Neuronal stem cell (in vitro differentiated cells): ENCODE measurements at regions not wholly inside any gene's neighbourhood (a gene's known extent, or its start where the extent isn't known, plus 50 kb on each side); places are given as distances from the start of the nearest gene placed in this dataset.

ENCODE experiments used
- DNase-seq: peaks from one replicate; pipeline ENCODE4 v3.0.0-alpha.2; 2013; ENCODE audit warnings: low spot score
- H2AFZ ChIP-seq: one replicate; pipeline ENCODE4 v1.6.1; 2013; ENCODE audit warnings: mild to moderate bottlenecking, low read length, inconsistent platforms
- H2AK5ac ChIP-seq: 2 replicates; pipeline ENCODE4 v1.6.1; 2013; ENCODE audit warnings: low read depth, mild to moderate bottlenecking, inconsistent platforms, low read length, moderate library complexity, mixed read lengths
- H2BK120ac ChIP-seq: 2 replicates; pipeline ENCODE4 v1.6.1; 2013; ENCODE audit warnings: low read depth, mild to moderate bottlenecking, inconsistent platforms, low read length, moderate library complexity, mixed read lengths
- H2BK12ac ChIP-seq: one replicate; pipeline ENCODE4 v1.6.1; 2013; ENCODE audit warnings: low read length, inconsistent platforms
- H2BK15ac ChIP-seq: 2 replicates; pipeline ENCODE4 v1.6.1; 2013; ENCODE audit warnings: mild to moderate bottlenecking, low read length, inconsistent platforms, mixed read lengths
- H2BK5ac ChIP-seq: one replicate; pipeline ENCODE4 v1.6.1; 2013; ENCODE audit warnings: inconsistent platforms, mild to moderate bottlenecking, low read length, moderate library complexity
- H3K14ac ChIP-seq: one replicate; pipeline ENCODE4 v1.6.1; 2013; ENCODE audit warnings: low read length, inconsistent platforms
- H3K18ac ChIP-seq: 2 replicates; pipeline ENCODE4 v1.6.1; 2013; ENCODE audit warnings: low read length, inconsistent platforms
- H3K23ac ChIP-seq: 2 replicates; pipeline ENCODE4 v1.6.1; 2013; ENCODE audit warnings: low read depth, mild to moderate bottlenecking, mixed read lengths, low read length, inconsistent platforms; ENCODE audit not compliant: poor library complexity
- H3K27ac ChIP-seq: replicated peaks from 3 replicates; pipeline ENCODE4 v1.5.1; 2013; ENCODE audit warnings: low read length, inconsistent platforms
- H3K27me3 ChIP-seq, 3 experiments: 2 replicates each; pipeline ENCODE4 v1.6.1; 2013; ENCODE audit warnings: low read length in 3 of 3, mild to moderate bottlenecking in 2 of 3, inconsistent platforms in 1 of 3, low read depth in 1 of 3, mixed read lengths in 1 of 3, moderate library complexity in 1 of 3; ENCODE audit not compliant: control insufficient read depth in 3 of 3, insufficient read depth in 3 of 3
- H3K36me3 ChIP-seq, 2 donors: replicated peaks in 1 of 2; 2 replicates each; pipeline ENCODE4 v1.6.1; 2013; ENCODE audit warnings: low read length in 2 of 2; ENCODE audit not compliant: control insufficient read depth in 2 of 2, insufficient read depth in 2 of 2
- H3K4ac ChIP-seq: 2 replicates; pipeline ENCODE4 v1.6.1; 2013; ENCODE audit warnings: inconsistent platforms, mild to moderate bottlenecking, low read length, moderate library complexity
- H3K4me1 ChIP-seq, 2 donors: 1 replicate in 1 of 2; 2 replicates in 1 of 2; pipeline ENCODE4 v1.6.1; 2013; ENCODE audit warnings: low read length in 2 of 2, low read depth in 1 of 2; ENCODE audit not compliant: control insufficient read depth in 2 of 2, insufficient read depth in 1 of 2
- H3K4me2 ChIP-seq: one replicate; pipeline ENCODE4 v1.6.1; 2013; ENCODE audit warnings: mild to moderate bottlenecking, low read length, inconsistent platforms; ENCODE audit not compliant: insufficient read depth, poor library complexity, severe bottlenecking
- H3K4me3 ChIP-seq, 2 donors: 2 replicates each; pipeline ENCODE4 v1.5.1; 2013; ENCODE audit warnings: low read length in 2 of 2, mild to moderate bottlenecking in 2 of 2, inconsistent platforms in 1 of 2, moderate library complexity in 1 of 2
- H3K79me1 ChIP-seq: one replicate; pipeline ENCODE4 v1.6.1; 2013; ENCODE audit warnings: low read depth, mild to moderate bottlenecking, inconsistent platforms, low read length, moderate library complexity
- H3K9ac ChIP-seq: one replicate; pipeline ENCODE4 v1.6.1; 2013; ENCODE audit warnings: mild to moderate bottlenecking, low read depth, low read length, inconsistent platforms; ENCODE audit not compliant: poor library complexity
- H3K9me3 ChIP-seq, 2 donors: replicated peaks in 1 of 2; 2 replicates each; pipeline versions ENCODE3 to v1.6.1; 2013; ENCODE audit warnings: low read length in 2 of 2, mild to moderate bottlenecking in 2 of 2, inconsistent platforms in 1 of 2, low read depth in 1 of 2, mixed read lengths in 1 of 2, moderate library complexity in 1 of 2; ENCODE audit not compliant: control insufficient read depth in 2 of 2, insufficient read depth in 1 of 2
- H4K8ac ChIP-seq: one replicate; pipeline ENCODE4 v1.6.1; 2013; ENCODE audit warnings: low read depth, mild to moderate bottlenecking, inconsistent platforms, low read length, moderate library complexity
- H4K91ac ChIP-seq: one replicate; pipeline ENCODE4 v1.6.1; 2013; ENCODE audit warnings: low read length, low read depth, mild to moderate bottlenecking, inconsistent platforms; ENCODE audit not compliant: poor library complexity
- WGBS, 2 donors: extraction: QIAGEN DNeasy Blood & Tissue Kit; methylation state at CpG; one replicate each; pipeline ENCODE4 v1.1.7; 2013; ENCODE audit warnings: missing lambda C conversion rate in 2 of 2, mixed read lengths in 1 of 2; ENCODE audit not compliant: insufficient read length in 2 of 2, insufficient replicate concordance in 1 of 2; ENCODE audit errors: extremely low coverage in 2 of 2; 5-methylcytosine and 5-hydroxymethylcytosine counted together

DNA sequence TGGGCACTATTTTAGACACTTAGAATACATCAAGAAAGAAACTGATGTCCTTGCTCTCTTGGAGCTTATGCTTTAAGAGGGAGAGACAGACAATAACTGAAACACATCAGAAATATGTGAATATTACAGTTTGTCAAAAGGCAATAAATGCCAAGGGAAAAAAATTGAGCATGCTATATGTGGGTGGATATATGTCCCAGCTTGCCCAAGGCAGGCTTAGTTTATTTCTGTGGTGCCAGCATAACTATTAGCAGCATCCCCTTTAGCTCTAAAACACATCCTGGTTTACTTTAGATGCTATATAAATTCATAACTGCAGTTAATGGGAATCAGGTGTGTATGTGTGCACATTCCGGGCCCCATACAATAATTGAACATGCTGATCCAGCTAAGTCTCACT lies 191.2 kb upstream of the PDZRN3 start:
- Histone ChIP-seq H3K9me3 (no peaks in the 10 kb centered on the region), H3K4ac (no peak overlapping the region), H2BK5ac (no peak overlapping the region), H3K4me1 (no peaks in the 10 kb centered on the region), H3K27ac (no peak overlapping the region), H3K36me3 (no peaks in the 10 kb centered on the region), H3K4me2 (no peak overlapping the region), H2AK5ac (no peak overlapping the region), H2BK12ac (no peak overlapping the region), H3K9ac (no peak overlapping the region), H3K27me3 (no peaks in the 10 kb centered on the region), H4K8ac (no peak overlapping the region), H3K18ac (no peak overlapping the region), H3K4me3 (no peak overlapping the region), H2AFZ (no peak overlapping the region), H3K23ac (no peak overlapping the region), H4K91ac (no peak overlapping the region), H3K14ac (no peak overlapping the region), H2BK15ac (no peak overlapping the region), H2BK120ac (no peak overlapping the region), H3K79me1 (no peaks in the 10 kb centered on the region)
- DNase-seq, result no peak
- no CpG with 5 or more reads among the region's 1 CpG for WGBS, 2 donors

DNA sequence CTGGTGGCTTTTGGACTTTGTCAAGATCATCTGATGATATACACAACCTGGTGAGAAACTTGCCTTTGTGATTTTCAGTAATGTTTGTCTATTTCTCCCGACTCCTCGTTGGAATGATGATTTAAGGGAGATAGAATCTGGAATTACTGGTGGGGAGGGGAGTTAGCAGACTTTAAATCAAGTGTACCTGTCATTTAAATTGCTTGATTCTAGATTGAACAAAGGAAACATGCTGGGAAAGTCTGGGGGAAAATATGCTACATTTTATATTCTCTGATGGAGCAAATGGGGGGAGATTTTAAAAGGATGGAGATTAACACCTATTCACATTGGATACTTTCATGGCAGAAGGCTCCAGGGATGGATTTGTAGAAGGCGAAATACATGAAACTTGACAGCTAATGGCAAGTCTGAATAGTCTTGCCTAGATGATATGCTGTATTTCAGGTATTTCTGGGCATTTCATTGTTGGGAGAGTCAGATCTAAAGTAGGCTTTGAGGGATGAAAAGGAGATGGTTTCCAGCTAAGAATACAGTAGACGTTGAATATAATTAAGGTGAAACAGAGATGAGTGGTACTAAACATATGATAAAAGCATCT lies 189.1 kb upstream of the PDZRN3 start:
- WGBS, 2 donors, result no CpG with 5 or more reads among the region's 4 CpGs

DNA sequence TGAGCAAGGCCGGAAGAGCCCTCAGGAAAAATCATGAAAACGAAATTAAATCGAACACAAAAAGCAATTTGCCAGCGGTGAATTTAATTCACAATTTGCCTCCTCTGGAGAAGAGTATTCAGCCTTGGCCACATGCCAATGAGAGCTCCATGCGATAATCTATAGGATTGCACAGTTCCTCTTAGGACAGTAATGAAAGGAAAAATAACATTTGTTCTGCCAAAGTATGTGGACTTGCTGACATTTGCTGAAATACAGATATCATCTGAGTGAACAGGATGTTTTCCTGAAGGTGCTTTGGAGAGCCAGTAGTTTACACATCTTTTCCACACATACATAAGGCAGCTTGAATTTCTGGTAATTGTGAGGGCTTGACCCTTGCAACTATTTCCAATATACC lies 188.6 kb upstream of the PDZRN3 start:
- Histone ChIP-seq H3K18ac (no peak overlapping the region), H3K36me3 (no peaks in the 10 kb centered on the region), H3K9me3 (no peaks in the 10 kb centered on the region), H2AK5ac (no peak overlapping the region), H4K8ac (no peak overlapping the region), H3K23ac (no peak overlapping the region), H2BK5ac (no peak overlapping the region), H3K14ac (no peak overlapping the region), H2BK15ac (no peak overlapping the region), H3K9ac (no peak overlapping the region), H2AFZ (no peak overlapping the region), H3K79me1 (no peaks in the 10 kb centered on the region), H3K27ac (no peak overlapping the region), H3K4me2 (no peak overlapping the region), H3K27me3 (no peaks in the 10 kb centered on the region), H4K91ac (no peak overlapping the region), H2BK12ac (no peak overlapping the region), H3K4me3 (no peak overlapping the region), H2BK120ac (no peak overlapping the region), H3K4me1 (peaks cover 3 to 6% of the 10 kb centered on the region in 2 donors), H3K4ac (no peak overlapping the region)
- no CpG with 5 or more reads among the region's 5 CpGs for WGBS, 2 donors
- no peak for DNase-seq

More for the DNA sequence above, 189.1 kb upstream of the PDZRN3 start:
- Histone ChIP-seq H3K36me3 (no peaks in the 10 kb centered on the region), H2BK12ac (no peak overlapping the region), H4K91ac (no peak overlapping the region), H2BK15ac (no peak overlapping the region), H2AFZ (no peak overlapping the region), H2BK5ac (no peak overlapping the region), H3K4me1 (peaks cover 3 to 4% of the 10 kb centered on the region in 2 donors), H3K23ac (no peak overlapping the region), H2BK120ac (no peak overlapping the region), H2AK5ac (no peak overlapping the region), H4K8ac (no peak overlapping the region), H3K9me3 (no peaks in the 10 kb centered on the region), H3K27me3 (no peaks in the 10 kb centered on the region), H3K4ac (no peak overlapping the region), H3K27ac (no peak overlapping the region), H3K4me3 (no peak overlapping the region), H3K4me2 (no peak overlapping the region), H3K79me1 (no peaks in the 10 kb centered on the region), H3K18ac (no peak overlapping the region), H3K14ac (no peak overlapping the region), H3K9ac (no peak overlapping the region)
- no peak for DNase-seq

DNA sequence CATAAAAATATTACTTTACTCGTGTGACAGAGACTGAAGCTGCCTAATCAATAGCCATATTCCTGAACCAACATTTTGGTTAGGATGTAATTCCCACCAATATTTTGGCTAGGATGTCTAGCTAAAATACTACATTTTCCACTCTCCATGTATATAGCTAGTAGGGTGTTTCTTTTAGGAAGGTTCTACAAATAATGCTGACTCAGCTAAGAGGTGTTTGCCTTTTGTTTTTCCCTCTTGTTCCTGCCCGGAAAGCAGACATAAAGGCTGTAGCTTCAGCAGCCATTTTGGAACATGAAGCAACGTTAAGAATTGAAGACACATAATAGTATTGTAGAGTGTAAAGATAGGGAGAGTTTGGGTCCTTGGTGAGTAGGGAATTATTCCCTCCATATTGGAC lies 187.3 kb upstream of the PDZRN3 start:
- no peak for DNase-seq
- H2BK120ac ChIP-seq, result no peak overlapping the region
- no peak overlapping the region for H2BK12ac ChIP-seq
- no peak overlapping the region for H4K91ac ChIP-seq
- no peak overlapping the region for H3K18ac ChIP-seq
- H4K8ac ChIP-seq, result no peak overlapping the region
- H3K36me3 ChIP-seq, result no peaks in the 10 kb centered on the region
- H2BK5ac ChIP-seq, result no peak overlapping the region
- H2AK5ac ChIP-seq, result no peak overlapping the region
- H3K79me1 ChIP-seq, result no peaks in the 10 kb centered on the region
- H3K27ac ChIP-seq, result no peak overlapping the region
- no peak overlapping the region for H3K23ac ChIP-seq
- H3K27me3 ChIP-seq, result no peaks in the 10 kb centered on the region
- no peak overlapping the region for H2AFZ ChIP-seq
- H3K4me3 ChIP-seq, result no peak overlapping the region
- no peak overlapping the region for H3K14ac ChIP-seq
- H3K9me3 ChIP-seq, result no peaks in the 10 kb centered on the region
- peaks cover 3 to 6% of the 10 kb centered on the region in 2 donors for H3K4me1 ChIP-seq
- no peak overlapping the region for H3K9ac ChIP-seq
- H3K4ac ChIP-seq, result no peak overlapping the region
- no CpG with 5 or more reads among the region's 3 CpGs for WGBS, 2 donors
- no peak overlapping the region for H2BK15ac ChIP-seq
- H3K4me2 ChIP-seq, result no peak overlapping the region
